AG09319 (cell line): ENCODE measurements at regions not wholly inside any gene's neighbourhood (a gene's known extent, or its start where the extent isn't known, plus 50 kb on each side); places are given as distances from the start of the nearest gene placed in this dataset.
"Not testable (repeated sequence)": the region's sequence is repeated elsewhere in the genome, so short reads cannot be mapped to it uniquely, and the experiment has no call there.

Source experiments
- DNase-seq: peaks from one replicate; pipeline ENCODE4 v3.0.0-alpha.2; 2010; ENCODE audit warnings: low read depth; ENCODE audit errors: extremely low read depth
- CTCF ChIP-seq: IDR thresholded peaks from 2 replicates; pipeline ENCODE4 v1.5.1; 2011; ENCODE audit warnings: low read depth, mild to moderate bottlenecking, inconsistent platforms, low read length, moderate library complexity

- no peak for TF ChIP-seq CTCF
- DNase-seq = no peak
These were observed 61.2 kb upstream of the MRPS9 start for GRCh38 chr2:104976603-104977120.

- no peak for TF ChIP-seq CTCF
- no peak for DNase-seq
These were observed 59.9 kb upstream of the MRPS9 start for GRCh38 chr2:104977958-104978357.

GRCh38 chr2:104979786-104980185 lies 58.1 kb upstream of the MRPS9 start:
- not testable (repeated sequence) for DNase-seq

GRCh38 chr2:104982111-104982510 lies 55.8 kb upstream of the MRPS9 start:
- no peak for DNase-seq
- TF ChIP-seq CTCF = no peak
